ENCODE measurements at regions not wholly inside any gene's neighbourhood (a gene's known extent, or its start where the extent isn't known, plus 50 kb on each side); places are given as distances from the start of the nearest gene placed in this dataset.

- H3K9me3 ChIP-seq, result no peaks in the 10 kb centered on the region
- intact Hi-C loops (cut with DNase I), result no loop called here
- TF ChIP-seq CTCF (IDR thresholded peaks at IDR 0.05), result peak; percentile 74
- DNase-seq, result peak; percentile 63
- peak; percentile 84 for ATAC-seq
- H3K27ac ChIP-seq, result no peak overlapping the region
- H3K4me3 ChIP-seq, result no peak overlapping the region
- no peaks in the 10 kb centered on the region for H3K4me1 ChIP-seq
- peaks cover 7% of the 10 kb centered on the region for H3K27me3 ChIP-seq
- H3K36me3 ChIP-seq, result no peaks in the 10 kb centered on the region
Observed at GRCh38 chr20:21615617-21616080, 89.8 kb upstream of the PAX1 start.

- ATAC-seq, result no peak
- H3K4me3 ChIP-seq, result no peak overlapping the region
- H3K4me1 ChIP-seq, result no peaks in the 10 kb centered on the region
- no peaks in the 10 kb centered on the region for H3K9me3 ChIP-seq
- no peak for TF ChIP-seq CTCF (IDR thresholded peaks at IDR 0.05)
- no peak overlapping the region for H3K27ac ChIP-seq
- no peaks in the 10 kb centered on the region for H3K36me3 ChIP-seq
- no peak for DNase-seq
- peaks cover 7% of the 10 kb centered on the region for H3K27me3 ChIP-seq
- intact Hi-C loops (cut with DNase I), result no loop called here
Observed at GRCh38 chr20:21614980-21615379, 90.5 kb upstream of the PAX1 start.

GRCh38 chr20:21613512-21613911 is 92.0 kb upstream of the PAX1 start:
- Histone ChIP-seq H3K36me3 (no peaks in the 10 kb centered on the region), H3K27me3 (peaks cover 7% of the 10 kb centered on the region), H3K27ac (no peak overlapping the region), H3K9me3 (no peaks in the 10 kb centered on the region), H3K4me1 (no peaks in the 10 kb centered on the region), H3K4me3 (no peak overlapping the region)
- TF ChIP-seq CTCF (IDR thresholded peaks at IDR 0.05), result no peak
- no peak for ATAC-seq
- intact Hi-C loops (cut with DNase I), result no loop called here
- DNase-seq, result no peak

- ATAC-seq (no peak), DNase-seq (no peak)
- peaks cover 7% of the 10 kb centered on the region for H3K27me3 ChIP-seq
- H3K36me3 ChIP-seq, result no peaks in the 10 kb centered on the region
- intact Hi-C loops (cut with DNase I), result no loop called here
- H3K9me3 ChIP-seq, result no peaks in the 10 kb centered on the region
- TF ChIP-seq CTCF (IDR thresholded peaks at IDR 0.05), result no peak
- H3K4me1 ChIP-seq, result no peaks in the 10 kb centered on the region
- no peak overlapping the region for H3K4me3 ChIP-seq
- no peak overlapping the region for H3K27ac ChIP-seq
Observed at GRCh38 chr20:21609981-21610380, 95.5 kb upstream of the PAX1 start.

- intact Hi-C loops (cut with DNase I), result no loop called here
- DNase-seq, result no peak
- TF ChIP-seq CTCF (IDR thresholded peaks at IDR 0.05), result no peak
- ATAC-seq, result peak; percentile 48
- Histone ChIP-seq H3K4me1 (no peaks in the 10 kb centered on the region), H3K36me3 (no peaks in the 10 kb centered on the region), H3K27ac (no peak overlapping the region), H3K27me3 (peaks cover 2% of the 10 kb centered on the region), H3K4me3 (no peak overlapping the region), H3K9me3 (no peaks in the 10 kb centered on the region)
Observed at GRCh38 chr20:21609221-21609620, 95.4 kb upstream of the NKX2-2 start.

GRCh38 chr20:21608777-21609176 is 94.9 kb upstream of the NKX2-2 start:
- DNase-seq (no peak), ATAC-seq (no peak)
- no peaks in the 10 kb centered on the region for H3K4me1 ChIP-seq
- no peaks in the 10 kb centered on the region for H3K9me3 ChIP-seq
- H3K27me3 ChIP-seq, result no peaks in the 10 kb centered on the region
- no peak overlapping the region for H3K27ac ChIP-seq
- H3K36me3 ChIP-seq, result no peaks in the 10 kb centered on the region
- intact Hi-C loops (cut with DNase I), result no loop called here
- no peak for TF ChIP-seq CTCF (IDR thresholded peaks at IDR 0.05)
- no peak overlapping the region for H3K4me3 ChIP-seq
